Peyer's patch (tissue), 4 donors: ENCODE measurements at regions not wholly inside any gene's neighbourhood (a gene's known extent, or its start where the extent isn't known, plus 50 kb on each side); places are given as distances from the start of the nearest gene placed in this dataset.

Experiments
- DNase-seq, 3 donors: peaks; one replicate each; pipeline ENCODE4 v3.0.0-alpha.2; 2017 to 2019
- H3K27ac ChIP-seq, 4 donors: fragments of 200-600 bp; sonication (generic); one replicate each; pipeline ENCODE4 v1.5.1; 2016 to 2019
- H3K27me3 ChIP-seq, 2 donors: fragments of 200-600 bp; sonication (generic); one replicate each; pipeline ENCODE4 v1.5.1; 2019
- H3K36me3 ChIP-seq, 3 donors: fragments of 200-600 bp; sonication (generic); one replicate each; pipeline ENCODE4 v1.5.1; 2016 to 2019
- H3K4me1 ChIP-seq, 4 donors: fragments of 200-600 bp; sonication (generic); one replicate each; pipeline ENCODE4 v1.5.1; 2016 to 2019
- H3K4me3 ChIP-seq, 4 donors: fragments of 200-600 bp; sonication (generic); 1 replicate in 3 of 4; 2 replicates in 1 of 4; pipeline ENCODE4 v1.5.1; 2016 to 2019; ENCODE audit warnings: mild to moderate bottlenecking in 1 of 4
- H3K9me3 ChIP-seq, 4 donors: fragments of 200-600 bp; sonication (generic); one replicate each; pipeline ENCODE4 v1.5.1; 2016 to 2019; ENCODE audit warnings: mild to moderate bottlenecking in 1 of 4
- POLR2A ChIP-seq, 2 donors: fragments of 450-650 bp; IDR thresholded peaks; one replicate each; pipeline ENCODE4 v1.5.1; 2017; ENCODE audit warnings: antibody characterized with exemption in 2 of 2, mild to moderate bottlenecking in 2 of 2, moderate library complexity in 2 of 2
- TF ChIP-seq, protein P1 (sequence below), 6 experiments: fragments of 450-650 bp in 4 of 6; fragments of 200-600 bp in 2 of 6; sonication (generic) in 1 of 6; IDR thresholded peaks; one replicate each; pipeline ENCODE4 v1.5.1; 2017 to 2019; ENCODE audit warnings: antibody characterized with exemption in 6 of 6, mild to moderate bottlenecking in 3 of 6, moderate library complexity in 1 of 6

DNA sequence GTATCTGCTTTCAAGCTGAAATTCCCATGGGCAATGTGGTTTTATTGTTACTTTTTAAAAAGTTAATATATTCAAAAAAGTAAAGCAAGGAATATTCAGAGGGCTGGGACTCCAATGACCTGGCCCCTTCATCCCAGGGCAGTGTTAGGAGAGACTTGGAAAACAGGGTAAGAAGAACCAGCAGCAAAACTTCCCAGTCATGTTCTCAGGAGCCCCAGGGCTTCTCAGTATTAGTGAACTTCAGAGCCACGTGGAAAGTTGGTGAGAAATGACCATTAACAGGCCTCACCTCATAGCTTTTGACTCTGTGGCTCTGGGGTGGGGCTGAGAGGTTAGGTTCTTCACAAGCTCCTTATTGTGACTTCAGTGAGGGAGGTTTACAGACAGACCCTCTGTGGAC lies 230.4 kb upstream of the KCNG1 start:
- H3K27me3 ChIP-seq, result no peaks in the 10 kb centered on the region
- no peak for TF ChIP-seq POLR2A (IDR thresholded peaks at IDR 0.05)
- TF ChIP-seq, protein P1, sequence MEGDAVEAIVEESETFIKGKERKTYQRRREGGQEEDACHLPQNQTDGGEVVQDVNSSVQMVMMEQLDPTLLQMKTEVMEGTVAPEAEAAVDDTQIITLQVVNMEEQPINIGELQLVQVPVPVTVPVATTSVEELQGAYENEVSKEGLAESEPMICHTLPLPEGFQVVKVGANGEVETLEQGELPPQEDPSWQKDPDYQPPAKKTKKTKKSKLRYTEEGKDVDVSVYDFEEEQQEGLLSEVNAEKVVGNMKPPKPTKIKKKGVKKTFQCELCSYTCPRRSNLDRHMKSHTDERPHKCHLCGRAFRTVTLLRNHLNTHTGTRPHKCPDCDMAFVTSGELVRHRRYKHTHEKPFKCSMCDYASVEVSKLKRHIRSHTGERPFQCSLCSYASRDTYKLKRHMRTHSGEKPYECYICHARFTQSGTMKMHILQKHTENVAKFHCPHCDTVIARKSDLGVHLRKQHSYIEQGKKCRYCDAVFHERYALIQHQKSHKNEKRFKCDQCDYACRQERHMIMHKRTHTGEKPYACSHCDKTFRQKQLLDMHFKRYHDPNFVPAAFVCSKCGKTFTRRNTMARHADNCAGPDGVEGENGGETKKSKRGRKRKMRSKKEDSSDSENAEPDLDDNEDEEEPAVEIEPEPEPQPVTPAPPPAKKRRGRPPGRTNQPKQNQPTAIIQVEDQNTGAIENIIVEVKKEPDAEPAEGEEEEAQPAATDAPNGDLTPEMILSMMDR (IDR thresholded peaks at IDR 0.05), result no peak
- no peak overlapping the region for H3K27ac ChIP-seq
- H3K4me1 ChIP-seq, result no peaks in the 10 kb centered on the region
- no peaks in the 10 kb centered on the region for H3K36me3 ChIP-seq
- no peak overlapping the region for H3K4me3 ChIP-seq
- H3K9me3 ChIP-seq, result no peaks in the 10 kb centered on the region
- DNase-seq, result no peak

DNA sequence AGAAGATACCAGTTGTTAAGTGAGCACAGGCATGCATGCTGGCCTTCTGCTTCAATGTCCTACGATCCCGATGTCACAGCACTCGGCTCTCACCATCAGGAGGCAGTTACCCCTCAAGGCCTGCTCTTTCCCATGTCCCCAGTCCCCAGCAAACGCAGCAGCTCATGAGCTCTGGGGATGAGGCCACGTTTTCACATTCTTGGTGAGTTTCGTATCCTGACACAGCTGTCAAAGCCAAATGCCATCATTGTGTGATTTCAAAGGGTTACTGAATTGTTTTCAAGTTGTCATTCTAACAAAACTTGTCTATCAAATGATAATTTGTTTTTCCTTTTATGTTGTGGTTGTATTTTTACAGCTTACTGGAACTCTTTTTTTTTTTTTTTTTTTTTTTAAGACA lies 226.9 kb upstream of the KCNG1 start:
- Histone ChIP-seq H3K4me1 (no peaks in the 10 kb centered on the region), H3K27me3 (no peaks in the 10 kb centered on the region), H3K27ac (no peak overlapping the region), H3K4me3 (no peak overlapping the region), H3K9me3 (no peaks in the 10 kb centered on the region), H3K36me3 (no peaks in the 10 kb centered on the region)
- TF ChIP-seq POLR2A (IDR thresholded peaks at IDR 0.05), result no peak
- TF ChIP-seq, protein P1 (IDR thresholded peaks at IDR 0.05), result no peak
- no peak for DNase-seq

- no peaks in the 10 kb centered on the region for H3K9me3 ChIP-seq
- no peak for TF ChIP-seq POLR2A (IDR thresholded peaks at IDR 0.05)
- TF ChIP-seq, protein P1 (IDR thresholded peaks at IDR 0.05), result no peak
- no peaks in the 10 kb centered on the region for H3K27me3 ChIP-seq
- H3K27ac ChIP-seq, result no peak overlapping the region
- H3K4me1 ChIP-seq, result no peaks in the 10 kb centered on the region
- H3K4me3 ChIP-seq, result no peak overlapping the region
- no peak for DNase-seq
- H3K36me3 ChIP-seq, result no peaks in the 10 kb centered on the region
Observed at GRCh38 chr20:51249215-51249614, 226.3 kb upstream of the KCNG1 start.

DNA sequence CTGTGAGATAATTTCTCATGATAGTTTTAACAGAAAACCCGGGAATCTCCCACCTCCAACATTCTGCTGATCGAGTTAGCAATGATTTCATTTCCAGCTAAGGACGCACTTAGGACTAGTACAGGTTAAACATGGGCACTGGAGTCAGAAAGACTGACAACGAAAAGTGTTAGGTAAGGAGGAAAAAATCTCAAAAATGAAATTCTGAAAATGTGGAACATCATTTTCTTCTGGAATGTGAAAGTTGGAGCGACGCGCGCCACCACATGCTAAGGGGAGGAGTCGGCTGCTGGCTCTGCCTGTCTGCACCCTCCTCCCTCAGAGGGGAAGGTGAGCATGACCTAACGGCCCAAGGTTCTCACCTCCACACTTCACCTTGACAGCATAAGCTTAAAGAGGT lies 221.6 kb upstream of the KCNG1 start:
- no peaks in the 10 kb centered on the region for H3K36me3 ChIP-seq
- no peaks in the 10 kb centered on the region for H3K27me3 ChIP-seq
- DNase-seq, result no peak
- TF ChIP-seq, protein P1 (IDR thresholded peaks at IDR 0.05), result no peak
- TF ChIP-seq POLR2A (IDR thresholded peaks at IDR 0.05), result no peak
- H3K27ac ChIP-seq, result no peak overlapping the region
- peaks cover 0 to 16% (median 0%) of the 10 kb centered on the region in 4 donors for H3K9me3 ChIP-seq
- no peaks in the 10 kb centered on the region for H3K4me1 ChIP-seq
- H3K4me3 ChIP-seq, result no peak overlapping the region

DNA sequence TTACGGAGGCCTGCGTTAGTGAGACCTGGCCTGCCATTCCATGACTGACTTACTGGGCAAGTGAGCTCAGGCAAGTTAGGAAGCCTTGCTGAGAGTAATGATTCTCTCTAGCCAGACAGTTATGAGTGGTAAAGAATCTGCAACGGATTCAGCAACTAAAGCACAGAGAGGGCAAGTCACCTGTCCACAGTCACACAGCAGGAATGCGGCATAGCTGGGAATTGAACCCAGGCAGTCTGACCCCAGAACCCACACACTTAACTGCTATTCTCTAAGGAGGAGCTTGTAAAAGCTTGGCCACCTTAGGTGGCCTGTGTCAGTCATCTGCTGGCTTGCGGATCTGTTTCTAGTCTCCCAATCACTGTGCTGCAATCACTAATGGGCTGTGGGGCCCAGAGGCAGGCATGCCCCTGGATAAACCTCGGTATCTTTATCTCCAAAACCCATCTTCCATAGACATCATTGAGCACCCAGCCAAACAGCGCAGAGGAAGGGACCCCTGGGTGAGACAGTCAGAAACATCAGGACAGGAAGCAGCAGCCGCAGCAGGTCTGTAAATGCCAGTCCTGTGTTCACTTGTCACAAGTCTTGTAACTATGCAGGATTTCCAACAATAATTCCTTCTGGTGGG lies 215.9 kb upstream of the KCNG1 start:
- H3K9me3 ChIP-seq, result peaks cover 0 to 16% (median 0%) of the 10 kb centered on the region in 4 donors
- H3K27me3 ChIP-seq, result no peaks in the 10 kb centered on the region
- H3K27ac ChIP-seq, result no peak overlapping the region
- TF ChIP-seq POLR2A (IDR thresholded peaks at IDR 0.05), result no peak
- TF ChIP-seq, protein P1 (IDR thresholded peaks at IDR 0.05), result no peak
- H3K4me1 ChIP-seq, result no peaks in the 10 kb centered on the region
- DNase-seq, result no peak
- H3K4me3 ChIP-seq, result no peak overlapping the region
- H3K36me3 ChIP-seq, result no peaks in the 10 kb centered on the region

DNA sequence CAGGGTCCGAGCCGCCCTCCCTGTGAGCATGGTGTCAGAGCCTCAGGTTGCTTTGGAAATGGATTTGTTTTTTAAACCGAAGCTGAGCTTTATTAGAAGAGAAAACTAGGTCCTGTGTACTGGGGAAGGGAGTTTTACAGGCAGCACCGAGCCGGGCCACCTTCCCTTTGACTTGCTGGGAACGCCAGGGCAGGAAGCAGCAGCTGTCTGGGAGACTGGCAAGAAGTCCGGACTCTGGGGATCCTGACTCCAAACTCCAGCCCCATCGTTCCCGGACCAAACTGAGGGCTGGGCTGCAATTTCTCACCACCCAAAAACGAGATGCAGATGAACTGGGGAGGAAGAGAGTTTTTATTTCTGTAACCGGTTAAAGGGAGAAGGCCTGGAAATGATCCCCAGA lies 214.9 kb upstream of the KCNG1 start:
- DNase-seq, result no peak
- Histone ChIP-seq H3K4me1 (no peaks in the 10 kb centered on the region), H3K27me3 (no peaks in the 10 kb centered on the region), H3K36me3 (no peaks in the 10 kb centered on the region), H3K4me3 (no peak overlapping the region), H3K9me3 (peaks cover 0 to 10% (median 0%) of the 10 kb centered on the region in 4 donors), H3K27ac (no peak overlapping the region)
- no peak for TF ChIP-seq POLR2A (IDR thresholded peaks at IDR 0.05)
- TF ChIP-seq, protein P1 (IDR thresholded peaks at IDR 0.05), result no peak
